Neural progenitor cell (in vitro differentiated cells): ENCODE measurements at regions not wholly inside any gene's neighbourhood (a gene's known extent, or its start where the extent isn't known, plus 50 kb on each side); places are given as distances from the start of the nearest gene placed in this dataset.

ENCODE experiments used
- DNase-seq: peaks from one replicate; pipeline ENCODE4 v3.0.0-alpha.2; 2016; ENCODE audit warnings: low spot score
- H2AFZ ChIP-seq: fragments of 200-600 bp; sonication (generic); replicated peaks from 2 replicates; pipeline ENCODE4 v1.6.1; 2016; ENCODE audit warnings: antibody characterized with exemption
- H3F3A ChIP-seq: fragments of 200-600 bp; sonication (generic); 2 replicates; pipeline ENCODE4 v1.6.1; 2016; ENCODE audit warnings: antibody characterized with exemption, low read depth
- H3K27ac ChIP-seq: fragments of 200-600 bp; sonication (generic); 2 replicates; pipeline ENCODE4 v1.5.1; 2016; ENCODE audit warnings: mild to moderate bottlenecking
- H3K27me3 ChIP-seq: fragments of 200-600 bp; sonication (generic); 2 replicates; pipeline ENCODE4 v1.6.1; 2016; ENCODE audit warnings: mild to moderate bottlenecking, moderate library complexity
- H3K36me3 ChIP-seq: fragments of 200-600 bp; sonication (generic); 2 replicates; pipeline ENCODE4 v1.5.1; 2016
- H3K4me1 ChIP-seq: fragments of 200-600 bp; sonication (generic); 2 replicates; pipeline ENCODE4 v1.6.1; 2016; ENCODE audit warnings: mixed run types
- H3K4me2 ChIP-seq: fragments of 200-600 bp; sonication (generic); 2 replicates; pipeline ENCODE4 v1.6.1; 2016
- H3K4me3 ChIP-seq: fragments of 200-600 bp; sonication (generic); 2 replicates; pipeline ENCODE4 v1.5.1; 2016
- H3K79me2 ChIP-seq: fragments of 200-600 bp; sonication (generic); 2 replicates; pipeline ENCODE4 v1.6.1; 2016; ENCODE audit warnings: low read depth
- H3K9ac ChIP-seq: fragments of 200-600 bp; sonication (generic); 2 replicates; pipeline ENCODE4 v1.6.1; 2016
- H3K9me3 ChIP-seq: fragments of 200-600 bp; sonication (generic); 2 replicates; pipeline ENCODE4 v1.5.1; 2016; ENCODE audit warnings: low read depth
- H4K20me1 ChIP-seq: fragments of 200-600 bp; sonication (generic); 2 replicates; pipeline ENCODE4 v1.6.1; 2016; ENCODE audit warnings: low read depth
- H3K27ac Mint-ChIP-seq: 3 replicates; pipeline ENCODE4 v1.8.0; 2021; ENCODE audit warnings: mixed read lengths
- H3K27me3 Mint-ChIP-seq: 2 replicates; pipeline ENCODE4 v1.8.0; 2022; ENCODE audit warnings: low read depth, mild to moderate bottlenecking, inconsistent platforms, moderate library complexity, mixed read lengths; ENCODE audit not compliant: insufficient read depth
- H3K36me3 Mint-ChIP-seq: 3 replicates; pipeline ENCODE4 v1.8.0; 2021; ENCODE audit warnings: mixed read lengths
- H3K4me1 Mint-ChIP-seq: 3 replicates; pipeline ENCODE4 v1.8.0; 2021; ENCODE audit warnings: mixed read lengths
- H3K4me3 Mint-ChIP-seq: 3 replicates; pipeline ENCODE4 v1.8.0; 2021; ENCODE audit warnings: mild to moderate bottlenecking, moderate library complexity, mixed read lengths
- H3K9me3 Mint-ChIP-seq: 3 replicates; pipeline ENCODE4 v1.8.0; 2020; ENCODE audit warnings: mixed read lengths
- EZH2 ChIP-seq: fragments of 200-600 bp; sonication (generic); IDR thresholded peaks from 2 replicates; pipeline ENCODE4 v1.6.1; 2017; ENCODE audit warnings: antibody characterized with exemption, mild to moderate bottlenecking, moderate library complexity
- EZH2phosphoT487 ChIP-seq: fragments of 200-600 bp; sonication (generic); IDR thresholded peaks from 2 replicates; pipeline ENCODE4 v1.6.1; 2017; ENCODE audit warnings: antibody characterized with exemption
- TF ChIP-seq, protein P1 (sequence below): fragments of 200-600 bp; sonication (generic); IDR thresholded peaks from 2 replicates; pipeline ENCODE4 v1.5.1; 2017; ENCODE audit warnings: antibody characterized with exemption, mild to moderate bottlenecking

DNA sequence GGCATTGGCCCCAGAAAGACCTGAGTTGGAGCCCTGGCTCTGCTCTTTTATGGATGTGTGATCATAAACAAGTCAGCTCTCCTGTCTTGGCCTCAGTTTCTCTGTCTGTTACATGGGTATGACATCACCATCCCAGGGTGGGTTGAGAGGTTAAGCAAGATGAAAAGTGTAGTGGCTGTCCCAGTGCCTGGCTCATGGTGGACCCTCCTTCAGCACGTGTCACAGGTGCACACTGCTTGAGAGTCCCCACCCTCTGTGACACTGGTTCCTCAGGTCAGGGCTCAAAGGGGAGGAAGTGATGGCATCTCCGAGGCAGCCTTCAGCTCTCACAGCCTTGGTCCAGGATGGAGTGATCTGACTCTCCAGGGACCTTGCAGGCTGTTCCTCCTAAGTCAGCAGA, 218.4 kb downstream of the HAPSTR1 start:
- TF ChIP-seq, protein P1, sequence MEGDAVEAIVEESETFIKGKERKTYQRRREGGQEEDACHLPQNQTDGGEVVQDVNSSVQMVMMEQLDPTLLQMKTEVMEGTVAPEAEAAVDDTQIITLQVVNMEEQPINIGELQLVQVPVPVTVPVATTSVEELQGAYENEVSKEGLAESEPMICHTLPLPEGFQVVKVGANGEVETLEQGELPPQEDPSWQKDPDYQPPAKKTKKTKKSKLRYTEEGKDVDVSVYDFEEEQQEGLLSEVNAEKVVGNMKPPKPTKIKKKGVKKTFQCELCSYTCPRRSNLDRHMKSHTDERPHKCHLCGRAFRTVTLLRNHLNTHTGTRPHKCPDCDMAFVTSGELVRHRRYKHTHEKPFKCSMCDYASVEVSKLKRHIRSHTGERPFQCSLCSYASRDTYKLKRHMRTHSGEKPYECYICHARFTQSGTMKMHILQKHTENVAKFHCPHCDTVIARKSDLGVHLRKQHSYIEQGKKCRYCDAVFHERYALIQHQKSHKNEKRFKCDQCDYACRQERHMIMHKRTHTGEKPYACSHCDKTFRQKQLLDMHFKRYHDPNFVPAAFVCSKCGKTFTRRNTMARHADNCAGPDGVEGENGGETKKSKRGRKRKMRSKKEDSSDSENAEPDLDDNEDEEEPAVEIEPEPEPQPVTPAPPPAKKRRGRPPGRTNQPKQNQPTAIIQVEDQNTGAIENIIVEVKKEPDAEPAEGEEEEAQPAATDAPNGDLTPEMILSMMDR, result no peak
- no peak for TF ChIP-seq EZH2
- TF ChIP-seq EZH2phosphoT487, result no peak
- Histone ChIP-seq H3K4me3 (no peak overlapping the region), H3K27ac (no peak overlapping the region), H3K36me3 (no peaks in the 10 kb centered on the region), H2AFZ (no peak overlapping the region), H3K27me3 (no peaks in the 10 kb centered on the region), H3F3A (no peaks in the 10 kb centered on the region), H3K79me2 (no peaks in the 10 kb centered on the region), H3K4me1 (peaks cover 13% of the 10 kb centered on the region), H3K4me2 (no peak overlapping the region), H3K9ac (no peak overlapping the region), H4K20me1 (no peaks in the 10 kb centered on the region), H3K9me3 (no peaks in the 10 kb centered on the region)
- peaks cover 4% of the 10 kb centered on the region for H3K27me3 Mint-ChIP-seq
- H3K9me3 Mint-ChIP-seq, result no peaks in the 10 kb centered on the region
- no peak overlapping the region for H3K27ac Mint-ChIP-seq
- DNase-seq, result no peak
- no peaks in the 10 kb centered on the region for H3K36me3 Mint-ChIP-seq
- H3K4me1 Mint-ChIP-seq, result peaks cover 29% of the 10 kb centered on the region
- no peak overlapping the region for H3K4me3 Mint-ChIP-seq

DNA sequence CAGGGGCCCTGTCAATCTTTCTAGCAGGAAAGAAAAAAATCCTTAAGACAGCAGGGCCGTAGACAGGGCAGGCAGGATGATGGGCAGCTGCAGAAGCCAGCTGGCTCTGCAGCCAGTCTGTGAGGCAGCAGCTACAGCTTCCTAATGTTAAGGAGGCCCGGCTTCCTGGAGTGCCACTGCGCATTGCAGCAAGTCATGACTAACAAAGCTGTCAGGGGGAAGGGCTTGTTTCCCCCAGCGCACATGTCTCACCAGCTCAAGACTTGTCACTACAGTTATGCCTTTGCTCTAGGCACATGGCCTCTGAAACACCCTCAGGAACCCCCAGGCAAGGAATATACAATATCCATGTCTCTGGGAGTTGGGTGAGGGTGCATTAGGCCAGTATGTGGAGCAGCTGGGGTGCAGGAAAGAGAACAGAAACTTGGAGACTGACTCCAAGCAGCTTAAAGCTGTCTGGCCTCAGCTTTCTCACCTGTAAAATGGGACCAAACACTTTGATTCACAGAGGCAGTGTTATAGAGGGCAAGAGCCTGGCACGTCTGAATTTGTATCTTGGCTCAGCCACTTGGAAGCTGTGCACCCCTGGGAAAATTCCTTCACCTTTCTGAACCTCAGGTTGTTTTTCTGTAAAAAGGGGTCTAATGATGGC, 220.0 kb downstream of the HAPSTR1 start:
- Histone ChIP-seq H3K9me3 (no peaks in the 10 kb centered on the region), H3K9ac (no peak overlapping the region), H3K27me3 (no peaks in the 10 kb centered on the region), H3F3A (no peaks in the 10 kb centered on the region), H3K79me2 (no peaks in the 10 kb centered on the region), H3K4me1 (peaks cover 13% of the 10 kb centered on the region), H3K4me3 (no peak overlapping the region), H4K20me1 (no peaks in the 10 kb centered on the region), H3K4me2 (peak overlapping the region; percentile 2), H3K27ac (no peak overlapping the region), H3K36me3 (no peaks in the 10 kb centered on the region), H2AFZ (no peak overlapping the region)
- DNase-seq, result peak; percentile 58
- Mint-ChIP-seq H3K4me1 (peaks cover 29% of the 10 kb centered on the region), H3K36me3 (no peaks in the 10 kb centered on the region), H3K27ac (no peak overlapping the region), H3K27me3 (no peaks in the 10 kb centered on the region), H3K4me3 (no peak overlapping the region), H3K9me3 (peaks cover 2% of the 10 kb centered on the region)
- TF ChIP-seq, protein P1, result no peak
- TF ChIP-seq EZH2 (no peak), EZH2phosphoT487 (no peak)

DNA sequence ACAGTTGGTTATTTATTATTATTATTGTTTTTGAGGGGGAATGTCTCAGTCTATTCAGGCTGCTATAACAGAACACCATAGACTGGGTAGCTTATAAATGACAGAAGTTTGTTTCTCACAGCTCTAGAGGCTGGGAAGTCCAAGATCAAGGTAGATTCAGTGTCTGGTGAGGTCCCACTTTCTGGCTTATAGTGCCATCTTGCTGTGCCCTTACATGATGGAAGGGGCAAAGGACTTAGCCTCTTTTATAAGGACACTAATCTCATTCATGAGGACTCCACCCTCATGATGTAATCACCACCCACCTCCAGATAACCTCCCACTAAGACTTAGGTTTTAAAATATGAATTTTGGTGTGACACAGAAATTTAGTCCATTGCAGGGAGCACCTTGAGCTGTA, 224.6 kb downstream of the HAPSTR1 start:
- H3K4me1 ChIP-seq, result peaks cover 4% of the 10 kb centered on the region
- peaks cover 5% of the 10 kb centered on the region for H3K9me3 Mint-ChIP-seq
- H3K36me3 Mint-ChIP-seq, result no peaks in the 10 kb centered on the region
- no peaks in the 10 kb centered on the region for H3K27me3 Mint-ChIP-seq
- H3K9me3 ChIP-seq, result no peaks in the 10 kb centered on the region
- no peaks in the 10 kb centered on the region for H4K20me1 ChIP-seq
- no peak for DNase-seq
- peaks cover 8% of the 10 kb centered on the region for H3K4me1 Mint-ChIP-seq
- H3K27ac ChIP-seq, result no peak overlapping the region
- H3K79me2 ChIP-seq, result no peaks in the 10 kb centered on the region
- no peak overlapping the region for H3K27ac Mint-ChIP-seq
- H3K9ac ChIP-seq, result no peak overlapping the region
- H3K27me3 ChIP-seq, result no peaks in the 10 kb centered on the region
- no peak for TF ChIP-seq EZH2phosphoT487
- TF ChIP-seq, protein P1, result no peak
- TF ChIP-seq EZH2, result no peak
- H3K4me2 ChIP-seq, result no peak overlapping the region
- H2AFZ ChIP-seq, result no peak overlapping the region
- H3K4me3 ChIP-seq, result no peak overlapping the region
- H3K4me3 Mint-ChIP-seq, result no peak overlapping the region
- H3F3A ChIP-seq, result no peaks in the 10 kb centered on the region
- H3K36me3 ChIP-seq, result no peaks in the 10 kb centered on the region
